Hepatocyte (in vitro differentiated cells): ENCODE measurements at regions not wholly inside any gene's neighbourhood (a gene's known extent, or its start where the extent isn't known, plus 50 kb on each side); places are given as distances from the start of the nearest gene placed in this dataset.

Source experiments
- EZH2 ChIP-seq: fragments of 200-600 bp; sonication (generic); IDR thresholded peaks from 2 replicates; pipeline ENCODE4 v1.6.1; 2016; ENCODE audit warnings: antibody characterized with exemption, mild to moderate bottlenecking, borderline replicate concordance
- EZH2phosphoT487 ChIP-seq: fragments of 200-600 bp; sonication (generic); IDR thresholded peaks from one replicate; pipeline ENCODE4 v1.6.1; 2018; ENCODE audit warnings: antibody characterized with exemption, mild to moderate bottlenecking, low read depth, moderate library complexity; ENCODE audit not compliant: unreplicated experiment, severe bottlenecking
- TF ChIP-seq, protein P1 (sequence below): fragments of 200-600 bp; sonication (generic); IDR thresholded peaks from 2 replicates; pipeline ENCODE4 v1.5.1; 2016; ENCODE audit warnings: antibody characterized with exemption, mild to moderate bottlenecking; ENCODE audit not compliant: poor library complexity

DNA sequence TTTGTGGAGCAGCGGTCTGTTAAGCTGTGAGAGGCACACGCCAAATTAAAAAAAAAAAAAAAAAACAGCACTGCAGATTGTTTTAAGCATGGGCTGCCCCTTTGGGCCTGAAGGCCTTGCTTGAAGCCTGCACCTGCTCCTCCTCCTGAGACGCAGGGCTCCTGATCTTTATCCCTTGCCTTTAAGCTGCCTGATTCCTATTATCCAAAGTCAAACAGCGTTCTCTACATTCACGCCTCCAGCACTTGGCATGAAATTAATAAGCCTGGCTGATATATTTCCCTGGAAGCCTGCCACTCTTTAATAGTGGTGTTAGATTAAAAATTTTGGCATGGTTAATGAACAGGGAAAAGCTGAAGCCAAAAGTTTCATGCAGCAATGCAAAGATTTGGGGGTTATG is 163.9 kb downstream of the FAXC start:
- TF ChIP-seq, protein P1, sequence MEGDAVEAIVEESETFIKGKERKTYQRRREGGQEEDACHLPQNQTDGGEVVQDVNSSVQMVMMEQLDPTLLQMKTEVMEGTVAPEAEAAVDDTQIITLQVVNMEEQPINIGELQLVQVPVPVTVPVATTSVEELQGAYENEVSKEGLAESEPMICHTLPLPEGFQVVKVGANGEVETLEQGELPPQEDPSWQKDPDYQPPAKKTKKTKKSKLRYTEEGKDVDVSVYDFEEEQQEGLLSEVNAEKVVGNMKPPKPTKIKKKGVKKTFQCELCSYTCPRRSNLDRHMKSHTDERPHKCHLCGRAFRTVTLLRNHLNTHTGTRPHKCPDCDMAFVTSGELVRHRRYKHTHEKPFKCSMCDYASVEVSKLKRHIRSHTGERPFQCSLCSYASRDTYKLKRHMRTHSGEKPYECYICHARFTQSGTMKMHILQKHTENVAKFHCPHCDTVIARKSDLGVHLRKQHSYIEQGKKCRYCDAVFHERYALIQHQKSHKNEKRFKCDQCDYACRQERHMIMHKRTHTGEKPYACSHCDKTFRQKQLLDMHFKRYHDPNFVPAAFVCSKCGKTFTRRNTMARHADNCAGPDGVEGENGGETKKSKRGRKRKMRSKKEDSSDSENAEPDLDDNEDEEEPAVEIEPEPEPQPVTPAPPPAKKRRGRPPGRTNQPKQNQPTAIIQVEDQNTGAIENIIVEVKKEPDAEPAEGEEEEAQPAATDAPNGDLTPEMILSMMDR = no peak
- no peak for TF ChIP-seq EZH2
- TF ChIP-seq EZH2phosphoT487 = no peak
